ENCODE measurements at regions not wholly inside any gene's neighbourhood (a gene's known extent, or its start where the extent isn't known, plus 50 kb on each side); places are given as distances from the start of the nearest gene placed in this dataset.
"Not testable (repeated sequence)": the region's sequence is repeated elsewhere in the genome, so short reads cannot be mapped to it uniquely, and the experiment has no call there.

- H3K14ac ChIP-seq (ENCODE audit: insufficient read length); H3K79me2 ChIP-seq (ENCODE audit: control insufficient read depth in 1 of 2, insufficient read depth in 2 of 2, low read length in 2 of 2); H3K23me2 ChIP-seq (ENCODE audit: low read depth, low read length); H3K4me1 ChIP-seq (replicated peaks in 1 of 4; ENCODE audit: control insufficient read depth in 3 of 4, insufficient read depth in 4 of 4, low read length in 3 of 4); H3K79me1 ChIP-seq (ENCODE audit: low read depth, low read length); H3K27me3 ChIP-seq (replicated peaks in 1 of 4; ENCODE audit: control insufficient read depth in 3 of 4, extremely low read depth in 1 of 4, insufficient read depth in 3 of 4, low read length in 3 of 4); H4K20me1 ChIP-seq (replicated peaks in 1 of 2; ENCODE audit: control insufficient read depth in 1 of 2, insufficient read depth in 2 of 2, low read length in 2 of 2); H3K36me3 ChIP-seq (ENCODE audit: control insufficient read depth in 2 of 4, insufficient read depth in 4 of 4, low read length in 3 of 4); H3K23ac ChIP-seq (ENCODE audit: insufficient read length); H2BK120ac ChIP-seq (replicated peaks; ENCODE audit: low read depth, low read length); CTCF ChIA-PET (ENCODE audit: partially characterized antibody); H2BK20ac ChIP-seq (ENCODE audit: low read length); H3K9me3 ChIP-seq (ENCODE audit: insufficient read depth in 2 of 2, low read depth in 1 of 2, low read length in 1 of 2); H4K91ac ChIP-seq (replicated peaks; ENCODE audit: insufficient read length, low read length); H3K18ac ChIP-seq (ENCODE audit: extremely low read depth, low read length); H3K56ac ChIP-seq (replicated peaks; ENCODE audit: insufficient read length, low read depth, low read length); H3K4ac ChIP-seq (replicated peaks; ENCODE audit: insufficient read length, low read depth, low read length); H2BK12ac ChIP-seq (ENCODE audit: low read depth, low read length); FAIRE-seq; H2AFZ ChIP-seq (ENCODE audit: low read length); H2AK5ac ChIP-seq (ENCODE audit: low read depth, low read length); H2BK15ac ChIP-seq (ENCODE audit: low read length): not testable (repeated sequence)
- POLR2A ChIA-PET (ENCODE audit: partially characterized antibody), result interaction anchor here (1.3 kb wide), 2 partner anchors 22 to 28 kb away, joined by 8 to 10 read pairs; no protein-coding TSS in a partner anchor
- H3K27ac ChIP-seq (ENCODE audit: low read depth, low read length), result peak overlapping the region; percentile 96
- peak overlapping the region in 3 of 4 experiments; percentile 90 to 96 (median 92); a peak in 6 of 7 replicates for H3K9ac ChIP-seq (replicated peaks in 1 of 4; ENCODE audit: extremely low read depth in 1 of 4, low read depth in 3 of 4, low read length in 3 of 4)
- H3K4me3 ChIP-seq (ENCODE audit: extremely low read depth in 1 of 4, insufficient read depth in 2 of 4, low read depth in 3 of 4, low read length in 4 of 4), result peak overlapping the region in 2 of 4 experiments; percentile 45 to 47; a peak in 4 of 8 replicates
- H4K8ac ChIP-seq (ENCODE audit: extremely low read depth, insufficient read depth, low read length), result peak overlapping the region; percentile 99; the same call in 1 of the 2 replicates
- peak; percentile 36 to 68 for DNase-seq (ENCODE audit: low read depth in 1 of 2, low spot score in 2 of 2)
- H2BK5ac ChIP-seq (ENCODE audit: low read depth, low read length), result peak overlapping the region; percentile 100
- peak overlapping the region; percentile 63 to 73; a peak in 3 of 4 replicates for H3K4me2 ChIP-seq (ENCODE audit: insufficient read depth in 1 of 2, low read depth in 2 of 2, low read length in 2 of 2)
- TF ChIP-seq TBP (IDR thresholded peaks at IDR 0.05; ENCODE audit: low read depth, low read length), result peak; percentile 95
- TF ChIP-seq GTF2F1 (IDR thresholded peaks at IDR 0.05; ENCODE audit: borderline replicate concordance, low read depth, low read length), result peak; percentile 96
- peak; percentile 64; the same call in 1 of the 2 replicates for TF ChIP-seq EGR1 (IDR thresholded peaks at IDR 0.05; ENCODE audit: borderline replicate concordance, low read depth, low read length)
- 0 out of 2 replicates have a peak, but pooled peaks have one; percentile 28 for TF ChIP-seq JUND (IDR thresholded peaks at IDR 0.05; ENCODE audit: low read length)
- 0 out of 2 replicates have a peak, but pooled peaks have one; percentile 2 for TF ChIP-seq TCF12 (IDR thresholded peaks at IDR 0.05; ENCODE audit: low read depth, low read length)
- TF ChIP-seq SP1 (IDR thresholded peaks at IDR 0.05; ENCODE audit: low read depth, low read length), result peak; percentile 52; the same call in 1 of the 2 replicates
- TF ChIP-seq POLR2A (IDR thresholded peaks at IDR 0.05; ENCODE audit: control extremely low read depth in 1 of 2, low read depth in 2 of 2, low read length in 2 of 2), result peak; percentile 95 to 97
- TF ChIP-seq POLR2AphosphoS5 (IDR thresholded peaks at IDR 0.05; ENCODE audit: low read depth, low read length), result peak; percentile 98
- 32% methylated on average over 23 of the region's 33 CpGs; no CpG with 5 or more reads in 1 of the 2 experiments for WGBS, 2 experiments (ENCODE audit: extremely low coverage in 1 of 2, insufficient coverage in 1 of 2, insufficient read length in 1 of 2, insufficient replicate concordance in 2 of 2, low coverage in 1 of 2, low lambda C conversion rate in 2 of 2, missing lambda C conversion rate in 1 of 2)
- peak overlapping the region; percentile 99 for H4K5ac ChIP-seq (ENCODE audit: insufficient read length, low read depth, low read length)
Observed at GRCh38 chr1:144523661-144524407, 62.4 kb upstream of the NBPF15 start.
